ENCODE measurements at regions not wholly inside any gene's neighbourhood (a gene's known extent, or its start where the extent isn't known, plus 50 kb on each side); places are given as distances from the start of the nearest gene placed in this dataset.

DNA sequence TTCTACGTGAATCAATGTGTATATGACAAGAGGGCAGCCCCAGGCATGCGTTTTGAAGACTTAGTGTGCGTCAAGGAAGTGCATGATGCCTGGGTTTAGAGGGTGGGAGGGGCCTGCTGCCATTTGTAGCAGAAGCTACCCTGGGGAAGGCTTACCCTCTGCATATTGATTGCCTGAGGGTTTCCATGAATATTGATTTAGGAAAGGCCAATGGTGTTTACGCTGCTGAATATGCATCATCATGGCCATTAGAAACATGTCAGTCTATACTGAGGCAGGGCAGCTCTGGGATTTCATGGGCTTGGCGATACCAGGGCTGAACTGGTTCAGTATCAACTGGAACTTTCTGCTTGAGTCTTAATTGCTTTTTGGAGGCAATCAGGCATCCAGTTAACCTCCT is 259.3 kb downstream of the DCDC2C start:
- no peak for DNase-seq

DNA sequence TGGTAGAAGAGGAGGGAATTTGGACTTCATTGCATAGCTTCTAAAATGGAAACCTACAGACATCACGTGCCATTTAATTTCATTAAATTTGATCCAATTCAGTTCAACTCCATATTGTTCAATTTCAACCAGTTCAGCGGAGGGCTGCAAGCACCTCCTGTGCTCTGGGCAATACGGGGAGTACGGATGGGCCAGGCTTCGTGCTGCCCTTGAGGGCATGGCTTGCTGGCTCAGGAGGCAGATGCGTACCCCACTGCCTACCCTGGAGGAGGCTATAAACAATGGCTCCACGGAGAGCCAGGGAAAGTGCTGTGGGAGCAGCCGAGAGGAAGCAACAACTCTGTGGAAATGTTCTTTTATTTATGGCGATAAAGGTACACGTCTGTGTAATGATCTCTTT is 261.8 kb downstream of the DCDC2C start:
- DNase-seq = no peak

DNA sequence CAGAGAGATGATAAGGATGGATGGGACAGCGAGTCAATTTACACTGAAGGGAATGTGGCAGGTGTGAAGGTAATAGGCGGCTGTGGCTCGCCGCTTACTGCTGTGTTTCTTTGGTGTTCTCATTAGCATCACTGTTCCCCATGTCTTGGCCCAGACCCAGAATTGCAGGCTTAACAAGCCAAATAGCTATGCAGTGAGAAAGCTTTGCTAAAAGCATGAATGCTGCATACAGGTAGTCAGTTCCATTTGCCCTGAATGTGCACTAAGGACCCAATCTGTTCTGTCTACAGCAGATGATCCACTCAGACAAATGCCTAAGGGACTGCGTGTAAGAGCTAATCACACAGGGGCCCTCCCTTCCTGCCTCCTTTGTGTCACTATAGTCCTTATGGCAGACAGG is 262.6 kb downstream of the DCDC2C start:
- DNase-seq = no peak

DNA sequence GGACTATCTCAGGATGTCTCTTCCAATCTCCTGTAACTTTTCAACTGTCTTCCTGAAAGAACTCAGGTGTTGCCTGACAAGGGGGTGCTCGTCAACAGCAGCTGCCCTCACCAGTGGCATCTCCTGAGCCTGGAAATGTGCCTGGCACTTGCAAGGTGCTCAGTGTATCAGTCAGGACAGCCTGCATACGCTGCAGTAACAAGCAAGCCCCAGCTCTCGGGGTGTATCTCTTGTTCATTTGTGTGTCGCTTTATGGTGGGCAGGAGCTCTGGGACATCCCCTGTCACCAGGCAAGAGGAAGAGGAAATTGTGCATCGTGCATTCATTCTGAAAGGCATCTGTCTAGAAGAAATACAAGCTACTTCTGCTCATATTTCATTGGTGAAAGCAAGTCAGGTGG is 263.1 kb downstream of the DCDC2C start:
- no peak for DNase-seq

DNA sequence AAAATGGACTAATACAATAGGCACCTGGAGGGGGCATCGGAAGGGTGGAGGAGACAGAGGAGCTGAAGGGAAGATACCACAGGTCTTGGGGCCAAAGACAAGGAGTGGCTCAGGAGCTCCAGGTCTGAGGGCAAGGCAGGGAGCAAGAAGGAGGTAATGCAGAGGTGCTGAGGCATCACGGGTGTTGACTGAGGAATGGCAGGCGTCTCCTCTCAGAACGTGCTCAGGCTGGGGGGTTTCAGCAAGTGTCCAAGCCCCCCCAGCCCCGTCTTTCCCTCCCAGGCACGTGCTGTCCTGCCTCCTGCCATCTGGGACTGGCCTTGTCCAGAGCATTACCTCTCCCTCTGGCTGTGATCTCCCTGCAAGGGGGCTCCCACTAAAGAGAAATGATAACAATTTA is 265.4 kb downstream of the DCDC2C start:
- no peak for DNase-seq

DNA sequence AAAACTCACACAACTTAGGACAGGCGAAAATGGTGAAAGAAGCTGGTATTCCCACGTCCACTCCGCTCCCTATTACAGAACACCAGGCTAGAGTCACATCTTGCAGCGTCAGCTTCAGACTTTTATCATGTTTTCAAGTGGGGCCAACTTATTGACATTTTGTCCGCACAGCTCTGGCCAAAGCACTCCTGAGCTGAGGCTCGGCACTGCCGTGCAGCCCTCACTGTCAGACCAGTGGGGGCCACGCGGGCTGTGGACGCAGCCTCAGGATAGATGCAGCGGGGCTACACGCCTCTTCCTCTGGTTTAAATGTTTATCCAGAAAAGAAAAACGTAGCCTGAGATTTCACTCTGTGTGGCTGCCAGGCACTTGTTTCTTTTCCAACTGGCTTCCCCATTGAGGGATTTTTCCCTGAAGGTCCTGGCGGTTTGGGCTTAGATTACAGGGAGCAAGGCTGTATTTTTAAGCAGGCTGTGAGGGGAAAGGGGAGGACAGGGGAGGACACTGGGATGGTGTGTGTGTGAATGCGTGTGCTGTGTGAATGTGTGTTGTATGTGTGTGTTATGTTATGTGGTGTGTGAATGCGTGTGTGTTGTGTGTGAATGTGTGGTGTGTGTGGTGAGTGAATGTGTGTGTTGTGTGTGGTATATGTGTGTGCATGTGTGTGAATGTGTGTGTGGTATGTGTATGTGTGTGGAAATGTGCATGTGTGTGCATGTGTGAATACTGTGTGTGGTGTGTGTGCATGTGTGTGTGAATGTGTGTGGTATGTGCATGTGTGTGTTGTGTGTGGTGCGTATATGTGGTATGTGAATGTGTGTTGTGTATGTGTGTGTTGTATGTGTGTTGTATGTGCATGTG is 267.6 kb downstream of the DCDC2C start:
- no peak for DNase-seq

DNA sequence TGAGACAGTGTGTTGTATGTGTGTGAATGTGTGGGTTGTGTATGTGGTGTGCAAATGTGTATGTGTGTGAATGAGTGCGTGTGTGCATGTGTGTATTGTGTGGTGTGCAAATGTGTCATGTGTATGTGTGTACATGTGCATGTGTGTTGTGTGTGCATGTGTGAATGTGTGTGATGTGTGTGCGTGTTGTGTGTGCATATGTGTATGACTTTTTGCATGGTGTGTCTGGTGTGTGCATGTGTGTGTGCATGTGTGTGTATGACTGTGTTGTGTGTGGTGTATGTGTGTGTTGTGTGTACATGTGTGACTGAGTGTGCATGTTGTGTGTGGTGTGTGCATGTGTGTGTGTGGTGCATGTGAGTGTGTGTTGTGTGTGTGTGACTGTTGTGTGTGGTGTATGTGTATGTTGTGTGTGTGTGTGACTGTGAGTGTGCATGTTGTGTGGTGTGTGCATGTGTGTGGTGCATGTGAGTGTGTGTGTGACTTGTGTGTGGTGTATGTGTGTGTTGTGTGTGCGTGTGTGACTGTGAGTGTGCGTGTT is 268.3 kb downstream of the DCDC2C start:
- DNase-seq = no peak

DNA sequence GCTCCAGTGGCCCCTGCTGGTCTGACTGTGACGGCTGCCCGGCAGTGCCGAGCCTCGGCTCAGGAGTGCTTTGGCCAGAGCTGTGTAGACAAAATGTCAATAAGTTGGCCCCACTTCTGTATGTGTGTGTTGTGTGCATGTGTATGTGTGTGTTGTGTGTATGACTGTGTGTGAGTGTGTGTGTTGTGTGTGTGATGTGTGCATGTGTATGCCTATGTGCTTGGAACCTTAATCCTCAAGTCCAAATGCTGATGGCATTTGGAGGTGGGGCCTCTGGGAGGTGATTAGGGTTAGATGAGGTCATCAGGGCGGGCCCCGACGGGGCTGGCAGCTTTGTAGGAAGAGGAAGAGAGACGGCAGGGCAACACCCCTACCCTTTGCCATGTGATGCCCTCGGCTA is 269.0 kb downstream of the DCDC2C start:
- DNase-seq = no peak

DNA sequence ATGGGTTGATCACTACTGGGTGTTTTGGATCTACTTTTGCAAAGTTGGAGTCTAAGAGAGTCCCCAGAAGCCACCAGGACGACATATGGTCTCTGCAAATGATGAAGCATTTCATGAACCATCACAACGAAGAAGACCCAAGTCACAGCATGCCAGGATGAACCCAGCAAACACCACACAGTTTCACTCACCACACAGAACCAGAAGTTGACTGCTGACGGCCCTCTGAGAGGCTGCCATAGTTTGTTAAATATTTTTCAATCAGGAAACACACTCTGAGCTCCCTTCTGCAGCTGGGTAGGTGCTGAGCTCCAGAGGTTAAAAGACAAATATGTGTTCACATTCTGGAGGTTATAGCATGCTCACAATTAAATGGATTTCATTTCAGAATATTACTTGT is 271.4 kb downstream of the DCDC2C start:
- DNase-seq = no peak

DNA sequence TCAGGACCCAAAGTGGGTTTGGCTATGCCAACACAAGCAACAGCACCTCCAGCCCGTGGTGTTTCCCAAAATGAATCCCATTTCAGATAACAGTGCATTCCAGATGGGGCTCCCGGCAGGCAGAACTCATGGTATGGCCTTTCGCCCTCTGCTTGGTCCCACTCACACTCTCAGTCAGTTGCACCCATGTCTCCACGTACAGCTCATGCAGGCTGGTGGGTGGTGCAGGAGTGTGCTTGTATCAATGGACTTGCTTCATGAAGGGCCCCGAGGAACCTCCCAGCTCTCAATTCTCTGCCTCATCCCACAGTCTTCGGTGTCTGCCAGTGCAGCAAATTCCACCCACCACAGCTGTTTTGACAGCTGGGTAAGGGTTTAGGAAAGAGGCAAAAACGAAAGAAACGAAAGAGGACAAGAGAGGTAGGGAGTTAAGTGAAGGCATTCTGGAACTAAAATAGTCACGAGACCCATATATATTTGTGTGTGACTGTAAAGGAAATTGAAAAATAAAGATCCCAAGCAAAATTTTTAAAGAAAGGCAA is 278.1 kb downstream of the DCDC2C start:
- no peak for DNase-seq

DNA sequence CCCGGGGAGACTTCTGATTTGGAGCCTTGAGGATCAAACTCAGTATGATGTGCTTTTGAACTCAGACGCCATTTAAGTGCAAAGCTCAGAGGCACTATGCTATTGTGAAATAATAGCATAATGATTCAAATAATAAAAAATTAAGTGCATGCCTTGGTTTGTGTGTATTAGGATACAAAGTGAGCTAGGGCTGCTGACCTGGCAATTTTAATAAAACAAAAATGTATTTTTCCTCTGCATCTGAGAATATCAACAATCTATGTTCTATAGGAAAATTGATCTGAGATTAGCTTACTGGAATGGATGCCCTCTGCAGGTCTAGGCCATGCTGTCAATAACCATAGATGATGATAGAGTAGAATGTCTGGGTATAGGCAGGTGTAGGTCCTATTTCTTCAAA is 278.8 kb downstream of the DCDC2C start:
- no peak for DNase-seq

DNA sequence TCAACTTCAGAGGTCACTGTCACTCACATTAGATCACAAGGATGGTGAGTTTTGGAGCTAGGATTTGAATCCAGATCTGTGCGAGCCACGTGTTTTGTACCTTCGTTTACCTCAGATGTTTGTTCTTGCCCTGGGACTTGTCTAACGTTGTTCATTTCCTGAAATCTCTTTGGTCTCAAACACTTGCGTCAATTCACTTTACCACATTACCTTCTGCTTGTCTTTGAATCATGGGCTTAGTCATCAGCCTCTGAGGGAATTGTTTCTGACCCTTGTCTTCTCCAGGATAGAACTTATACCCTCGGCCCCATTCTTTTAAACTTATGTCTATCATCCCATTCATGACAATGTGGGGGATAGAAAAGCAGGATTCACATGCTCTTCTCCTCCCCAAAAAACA is 282.7 kb downstream of the DCDC2C start:
- DNase-seq = no peak

DNA sequence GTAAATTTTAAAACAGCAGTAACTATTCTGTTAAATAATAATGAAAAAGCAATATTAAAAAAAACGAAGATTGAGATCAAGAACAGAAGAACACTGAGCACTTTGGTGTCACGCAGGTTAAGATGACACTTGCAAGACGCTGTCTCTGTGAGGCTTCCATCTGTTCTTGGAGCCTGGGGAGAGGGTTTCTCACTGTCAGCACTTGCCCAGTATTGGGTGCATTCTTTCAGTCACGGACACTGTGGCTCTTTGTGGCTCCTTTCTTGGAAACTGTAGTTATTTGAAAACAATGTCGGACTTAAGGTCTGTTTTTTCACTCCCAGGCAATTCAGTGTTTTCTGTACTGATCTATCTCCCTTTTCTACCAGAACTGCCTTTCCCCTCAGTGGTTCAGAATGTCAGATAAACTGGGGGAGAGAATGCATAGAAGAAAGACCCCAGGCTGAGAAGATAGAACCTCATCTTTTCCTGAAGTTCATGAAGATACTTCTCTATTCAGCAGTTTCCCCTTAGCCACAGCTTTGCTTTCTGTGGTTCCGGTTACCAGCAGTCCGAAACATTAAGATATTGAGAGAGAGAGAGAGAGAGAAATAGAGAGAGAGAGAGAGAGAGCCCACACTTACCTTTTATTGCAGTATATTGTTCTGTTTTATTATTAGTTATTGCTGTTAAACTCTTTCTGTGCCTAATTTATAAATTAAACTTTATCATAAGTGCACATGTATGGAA is 283.3 kb downstream of the DCDC2C start:
- DNase-seq = no peak

DNA sequence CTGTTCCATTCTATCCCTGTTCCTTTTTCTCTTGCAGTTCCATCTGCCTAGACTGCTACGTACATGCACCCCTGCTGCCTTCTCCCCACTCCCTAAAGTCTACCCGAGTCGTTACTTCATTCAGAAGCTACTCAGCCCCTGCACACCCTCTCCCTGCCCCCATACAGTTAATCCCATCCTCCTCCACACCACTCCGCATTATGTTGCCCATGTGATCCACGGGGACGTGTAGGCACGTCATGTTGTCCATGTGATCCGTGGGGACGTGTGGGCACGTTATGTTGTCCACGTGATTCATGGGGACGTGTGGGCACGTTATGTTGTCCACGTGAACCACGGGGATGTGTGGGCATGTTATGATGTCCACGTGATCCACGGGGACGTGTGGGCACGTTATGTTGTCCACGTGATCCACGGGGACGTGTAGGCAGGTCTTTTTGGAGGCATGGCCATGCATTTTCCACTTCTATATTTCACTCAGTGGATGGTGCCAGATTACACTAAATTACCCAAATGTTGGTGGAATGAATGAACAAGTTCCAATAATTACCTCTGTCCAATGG is 299.5 kb downstream of the DCDC2C start:
- no peak for DNase-seq

DNA sequence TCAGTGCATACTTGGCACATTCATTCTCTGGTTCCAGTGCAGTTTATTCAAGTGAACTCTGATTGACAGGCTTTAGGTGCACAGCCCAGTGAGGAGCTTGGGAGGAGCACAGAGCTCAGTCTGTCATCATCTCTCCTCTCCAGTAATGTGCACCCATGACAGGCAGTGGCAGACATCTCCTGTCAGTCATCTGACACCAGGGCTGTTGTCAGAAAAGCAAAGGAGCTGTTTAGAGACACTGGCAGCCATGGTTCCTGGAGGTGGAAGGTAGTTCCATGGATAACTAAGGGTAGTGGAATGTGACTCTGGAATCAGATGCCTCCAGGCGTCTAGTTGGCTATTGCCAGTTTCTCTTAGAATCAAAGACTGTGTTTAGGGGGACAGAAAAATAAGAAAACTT is 308.8 kb downstream of the DCDC2C start:
- no peak for DNase-seq

DNA sequence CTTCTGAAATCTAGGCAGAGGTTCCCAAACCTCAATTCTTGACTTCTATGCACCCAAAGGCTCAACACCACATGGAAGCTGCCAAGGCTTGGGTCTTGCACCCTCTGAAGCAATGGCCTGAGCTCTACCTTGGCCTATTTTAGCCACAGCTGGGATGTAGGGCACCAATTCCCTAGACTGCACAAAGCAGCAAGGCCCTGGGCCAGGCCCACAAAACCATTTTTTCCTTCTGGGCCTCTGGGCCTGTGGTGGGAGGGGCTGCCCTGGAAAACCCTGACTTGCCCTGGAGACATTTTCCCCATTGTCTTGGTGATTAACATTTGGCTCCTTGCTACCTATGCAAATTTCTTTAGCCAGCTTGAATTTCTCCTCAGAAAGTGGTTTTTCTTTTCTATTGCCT is 315.2 kb downstream of the DCDC2C start:
- DNase-seq = no peak

DNA sequence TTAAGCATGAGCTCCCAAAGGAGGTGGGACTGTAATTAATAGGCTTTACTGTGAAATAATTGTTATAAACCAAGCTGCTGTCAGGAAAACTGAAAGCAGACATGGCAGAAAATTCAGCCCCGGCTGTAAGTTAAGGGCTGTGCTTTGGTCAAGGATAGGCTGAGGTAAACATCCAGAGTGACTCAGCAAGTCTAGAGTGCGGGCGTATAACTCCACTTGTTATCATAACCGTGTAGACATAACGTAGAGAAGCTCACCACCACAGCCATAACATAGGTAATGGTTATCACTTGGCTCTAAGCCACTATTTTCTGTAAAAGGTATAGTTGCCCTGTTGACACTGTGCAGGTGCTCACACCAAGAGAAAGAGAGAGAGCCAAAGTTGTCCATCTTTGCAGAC is 316.8 kb downstream of the DCDC2C start:
- no peak for DNase-seq

DNA sequence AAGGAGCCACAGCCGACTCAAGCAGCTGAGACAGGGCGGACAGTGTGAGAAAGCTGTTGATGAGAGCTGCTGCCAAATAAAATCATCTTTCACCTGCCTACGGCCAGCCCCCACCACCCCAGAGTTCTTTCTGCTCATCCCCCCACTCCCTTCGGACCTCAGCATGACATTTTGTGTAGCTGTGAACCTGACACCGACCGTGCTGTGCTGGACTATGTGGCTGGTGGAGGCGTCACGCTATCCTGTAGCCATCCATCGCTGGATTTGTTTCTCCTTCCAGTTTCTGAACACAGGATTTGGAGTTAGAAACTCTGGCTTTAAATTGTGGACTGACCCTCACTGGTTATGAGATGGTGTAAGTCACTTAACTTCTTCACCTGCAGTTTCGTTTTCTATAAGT is 317.3 kb downstream of the DCDC2C start:
- no peak for DNase-seq

DNA sequence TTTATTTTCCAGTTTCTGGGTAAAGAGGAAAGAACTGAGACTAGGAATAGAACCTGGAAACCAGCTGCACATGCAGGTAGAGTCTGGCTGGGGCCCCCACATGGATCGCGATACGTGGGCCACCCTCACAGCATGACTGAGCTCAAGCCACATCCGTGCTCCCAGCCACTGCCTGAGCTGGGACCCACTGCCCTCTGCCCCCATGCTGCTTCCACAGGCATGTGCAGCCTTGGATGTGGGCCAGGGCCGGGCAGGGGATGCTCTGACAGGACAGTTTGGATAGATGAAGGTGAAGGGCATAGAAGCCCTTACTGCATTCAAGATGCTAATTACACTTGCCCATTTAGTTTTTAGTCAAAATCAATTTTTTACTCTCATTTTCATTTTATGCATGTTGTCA is 321.2 kb downstream of the DCDC2C start:
- DNase-seq = no peak

DNA sequence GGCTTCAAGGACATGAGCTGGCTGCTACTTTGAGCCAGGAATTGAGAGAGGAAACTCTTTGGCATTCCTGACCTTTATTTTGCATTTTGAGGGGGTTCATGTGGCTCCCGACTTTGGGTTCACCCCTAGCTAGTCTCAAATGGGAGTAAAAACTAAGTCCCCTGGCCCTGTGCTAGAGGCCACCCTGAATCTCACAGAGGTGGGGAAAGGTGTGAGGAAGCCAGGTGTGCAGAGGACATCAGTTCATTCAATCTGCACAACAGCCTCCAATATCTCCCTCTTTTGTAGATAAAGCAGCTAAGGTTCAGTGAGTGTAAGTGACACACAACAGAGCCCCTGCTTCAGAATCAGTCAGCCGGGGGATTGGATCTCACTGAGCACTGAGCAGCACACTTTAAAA is 325.7 kb downstream of the DCDC2C start:
- no peak for DNase-seq

DNA sequence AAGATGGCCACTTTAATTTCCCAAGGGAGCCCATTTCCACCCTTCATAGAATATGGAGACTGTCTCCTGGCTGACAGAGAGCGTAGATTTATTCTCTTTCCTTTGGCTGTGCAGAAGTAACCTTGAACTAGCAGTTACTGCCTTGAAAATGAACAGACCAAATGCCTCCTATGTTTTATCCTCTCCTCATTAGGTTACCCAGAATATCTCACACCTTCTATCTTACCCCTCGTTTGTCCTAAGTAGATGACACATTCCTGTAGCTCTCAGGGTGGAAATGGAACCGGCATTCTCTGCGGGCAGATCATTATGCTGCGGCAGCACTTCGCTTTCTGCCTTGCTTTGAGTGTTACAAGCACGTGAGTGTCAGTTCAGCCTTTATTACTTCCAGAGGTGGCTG is 336.5 kb downstream of the DCDC2C start:
- no peak for DNase-seq

DNA sequence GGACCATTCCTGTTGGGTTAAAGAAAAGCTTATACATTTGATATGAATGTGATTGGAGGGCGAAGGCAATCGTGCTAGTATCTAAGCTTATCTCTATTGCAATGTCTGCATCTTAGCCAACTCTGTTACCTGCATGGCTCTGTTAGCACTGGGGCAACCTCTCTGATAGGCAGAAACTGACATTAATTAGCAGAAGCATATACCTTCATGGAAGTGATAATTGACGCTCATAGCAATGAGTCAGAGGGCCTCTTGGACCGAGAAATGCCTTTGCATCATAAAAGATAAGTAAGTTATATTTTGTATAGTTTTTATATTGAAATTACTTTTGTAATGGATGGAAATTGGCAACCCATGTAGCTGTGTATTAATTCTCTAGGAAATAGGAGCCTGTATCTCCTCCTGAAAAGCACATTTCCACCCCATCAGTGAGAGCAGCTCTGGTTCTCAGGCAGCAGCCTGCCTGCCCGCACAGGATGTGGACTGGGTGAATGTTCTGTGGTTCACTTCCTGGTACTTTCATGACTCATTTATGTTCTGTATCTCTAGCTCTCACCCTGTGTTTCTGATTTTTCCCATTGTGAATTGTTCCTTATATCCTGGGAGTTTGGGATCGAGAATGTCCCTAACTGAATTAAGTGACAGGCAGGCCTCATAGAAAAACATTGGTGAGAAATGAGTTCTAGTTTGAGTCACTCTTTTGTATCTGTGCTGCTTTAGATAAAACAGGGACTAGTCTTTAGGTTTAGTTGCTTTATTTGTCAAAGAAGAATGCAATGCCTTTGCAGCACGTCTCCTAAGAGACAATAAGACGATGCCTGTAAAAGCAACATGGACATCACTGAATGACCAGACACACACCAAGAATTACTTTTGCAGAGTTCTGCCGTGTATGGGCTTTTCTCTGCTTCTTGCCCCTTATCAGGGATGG is 344.9 kb downstream of the DCDC2C start:
- DNase-seq = no peak

DNA sequence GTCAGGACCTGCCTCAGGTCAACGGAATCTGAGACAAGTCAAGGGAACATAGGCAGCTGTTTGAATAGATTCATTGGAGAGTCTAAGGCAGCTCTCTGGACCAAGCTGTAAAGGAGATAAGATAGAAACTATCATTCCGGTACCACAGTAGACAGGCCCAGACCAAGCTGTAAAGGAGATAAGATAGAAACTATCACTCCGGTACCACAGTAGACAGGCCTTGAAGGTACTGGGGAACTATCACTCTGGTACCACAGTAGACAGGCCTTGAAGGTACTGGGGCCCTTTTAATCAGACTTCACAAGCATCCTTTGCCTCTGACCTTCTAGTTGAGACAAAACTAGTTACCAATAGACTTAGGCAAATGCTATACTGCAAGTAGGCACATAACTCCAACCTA is 346.1 kb downstream of the DCDC2C start:
- no peak for DNase-seq
